ENCODE measurements at regions not wholly inside any gene's neighbourhood (a gene's known extent, or its start where the extent isn't known, plus 50 kb on each side); places are given as distances from the start of the nearest gene placed in this dataset.

DNA sequence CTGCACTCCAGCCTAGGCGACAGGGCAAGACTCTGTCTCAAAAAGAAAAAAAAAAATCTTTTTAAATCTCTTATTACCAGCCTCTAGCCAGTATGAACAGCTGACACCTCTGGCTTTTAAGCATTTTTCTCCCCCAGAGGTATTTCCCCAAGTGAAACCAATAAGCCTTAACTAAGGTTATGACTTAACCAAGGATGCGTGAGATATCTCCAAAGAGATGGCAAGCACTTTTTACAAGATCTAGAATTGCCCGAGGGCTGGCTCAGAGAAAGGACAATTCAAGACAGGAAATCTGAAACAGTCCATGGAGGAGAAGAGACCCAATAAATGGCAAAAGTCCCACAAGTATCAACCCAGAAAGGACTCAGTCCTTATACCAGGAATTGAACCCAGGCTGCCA, 362.1 kb downstream of the FOXO1 start:
- Mint-ChIP-seq H3K4me3 (ENCODE audit: unreplicated experiment) (no peak overlapping the region), H3K27ac (ENCODE audit: unreplicated experiment) (no peak overlapping the region), H3K4me1 (ENCODE audit: low read depth, unreplicated experiment) (peaks cover 26% of the 10 kb centered on the region), H3K36me3 (ENCODE audit: insufficient read depth, unreplicated experiment) (no peaks in the 10 kb centered on the region), H3K27me3 (ENCODE audit: insufficient read depth, unreplicated experiment) (no peaks in the 10 kb centered on the region), H3K9me3 (ENCODE audit: unreplicated experiment) (peaks cover 65% of the 10 kb centered on the region)
- BruUV-seq (replicated peaks), result no TSS peak
- no peaks in the 10 kb centered on the region for H3K27me3 ChIP-seq (replicated peaks; ENCODE audit: control insufficient read depth, insufficient read depth, low read length)
- no peak for DNase-seq
- intact Hi-C loops (cut with micrococcal nuclease; ENCODE audit: unreplicated experiment), result no loop called here
- TF ChIP-seq, protein P1, sequence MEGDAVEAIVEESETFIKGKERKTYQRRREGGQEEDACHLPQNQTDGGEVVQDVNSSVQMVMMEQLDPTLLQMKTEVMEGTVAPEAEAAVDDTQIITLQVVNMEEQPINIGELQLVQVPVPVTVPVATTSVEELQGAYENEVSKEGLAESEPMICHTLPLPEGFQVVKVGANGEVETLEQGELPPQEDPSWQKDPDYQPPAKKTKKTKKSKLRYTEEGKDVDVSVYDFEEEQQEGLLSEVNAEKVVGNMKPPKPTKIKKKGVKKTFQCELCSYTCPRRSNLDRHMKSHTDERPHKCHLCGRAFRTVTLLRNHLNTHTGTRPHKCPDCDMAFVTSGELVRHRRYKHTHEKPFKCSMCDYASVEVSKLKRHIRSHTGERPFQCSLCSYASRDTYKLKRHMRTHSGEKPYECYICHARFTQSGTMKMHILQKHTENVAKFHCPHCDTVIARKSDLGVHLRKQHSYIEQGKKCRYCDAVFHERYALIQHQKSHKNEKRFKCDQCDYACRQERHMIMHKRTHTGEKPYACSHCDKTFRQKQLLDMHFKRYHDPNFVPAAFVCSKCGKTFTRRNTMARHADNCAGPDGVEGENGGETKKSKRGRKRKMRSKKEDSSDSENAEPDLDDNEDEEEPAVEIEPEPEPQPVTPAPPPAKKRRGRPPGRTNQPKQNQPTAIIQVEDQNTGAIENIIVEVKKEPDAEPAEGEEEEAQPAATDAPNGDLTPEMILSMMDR (IDR thresholded peaks at IDR 0.05; ENCODE audit: insufficient read depth in 1 of 2, low read depth in 1 of 2, low read length in 1 of 2, severe bottlenecking in 1 of 2, unreplicated experiment in 1 of 2), result no peak
- ChIA-PET CTCF (interaction anchor here (0.8 kb wide), 1 partner anchor 240 kb away, joined by 4 read pairs; no protein-coding TSS in a partner anchor), POLR2A (no interaction called here)
- H3K9me3 ChIP-seq, result peaks cover 22% of the 10 kb centered on the region
- H3K4me3 ChIP-seq (ENCODE audit: low read depth, low read length), result no peak overlapping the region
- peaks cover 5% of the 10 kb centered on the region for H3K4me1 ChIP-seq
- H3K36me3 ChIP-seq (ENCODE audit: control insufficient read depth, insufficient read depth, low read length), result no peaks in the 10 kb centered on the region

DNA sequence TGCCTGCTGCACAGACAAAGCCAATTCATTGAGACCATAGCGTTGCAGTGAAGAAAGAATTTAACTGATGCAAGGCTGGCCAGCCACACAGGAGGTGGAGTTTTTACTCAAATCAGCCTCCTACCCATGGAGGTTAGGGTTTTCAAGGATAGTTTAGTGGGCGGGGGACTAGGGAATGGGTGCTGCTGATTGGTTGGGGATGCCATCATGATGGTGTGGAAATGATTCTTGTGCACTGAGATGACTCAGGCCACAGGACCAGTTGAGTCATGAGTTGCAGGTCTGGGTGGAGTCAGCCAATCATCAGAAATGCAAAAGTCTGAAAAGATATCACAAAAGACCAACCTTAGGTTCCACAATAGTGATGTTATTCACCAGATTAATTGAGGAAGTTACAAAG, 359.6 kb downstream of the FOXO1 start:
- CTCF ChIA-PET, result no interaction called here
- peaks cover 16% of the 10 kb centered on the region for H3K9me3 ChIP-seq

DNA sequence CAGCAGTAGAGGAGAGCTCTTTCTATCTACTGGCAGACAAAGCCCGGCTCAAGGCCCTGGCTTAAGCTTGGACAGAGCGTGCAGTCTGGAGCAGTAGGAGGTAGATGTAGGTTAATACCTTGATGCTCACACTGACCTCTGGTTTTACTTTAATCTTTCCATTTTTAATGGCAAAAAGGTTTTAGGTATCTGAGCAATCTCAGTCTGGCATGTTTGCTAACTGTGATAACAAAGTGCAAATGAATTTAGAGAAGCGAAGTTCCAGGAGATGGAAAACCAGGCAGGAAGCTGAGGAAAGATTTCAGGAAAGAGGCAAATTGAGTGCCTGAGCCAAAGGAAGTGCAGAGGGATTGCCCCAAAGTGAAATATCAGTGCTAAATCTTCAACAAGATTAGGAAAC, 356.6 kb downstream of the FOXO1 start:
- CTCF ChIA-PET, result interaction anchor here (0.6 kb wide), 1 partner anchor 29 kb away, joined by 12 read pairs; no protein-coding TSS in a partner anchor
- no TSS peak for BruUV-seq (replicated peaks)

More for the DNA sequence above, 359.6 kb downstream of the FOXO1 start:
- Mint-ChIP-seq H3K4me3 (ENCODE audit: unreplicated experiment) (no peak overlapping the region), H3K4me1 (ENCODE audit: low read depth, unreplicated experiment) (peaks cover 18% of the 10 kb centered on the region), H3K27me3 (ENCODE audit: insufficient read depth, unreplicated experiment) (no peaks in the 10 kb centered on the region), H3K9me3 (ENCODE audit: unreplicated experiment) (peaks cover 44% of the 10 kb centered on the region), H3K27ac (ENCODE audit: unreplicated experiment) (no peak overlapping the region), H3K36me3 (ENCODE audit: insufficient read depth, unreplicated experiment) (no peaks in the 10 kb centered on the region)
- POLR2A ChIA-PET, result no interaction called here
- TF ChIP-seq, protein P1 (IDR thresholded peaks at IDR 0.05; ENCODE audit: insufficient read depth in 1 of 2, low read depth in 1 of 2, low read length in 1 of 2, severe bottlenecking in 1 of 2, unreplicated experiment in 1 of 2), result no peak
- BruUV-seq (replicated peaks), result no TSS peak
- Histone ChIP-seq H3K4me3 (ENCODE audit: low read depth, low read length) (no peak overlapping the region), H3K36me3 (ENCODE audit: control insufficient read depth, insufficient read depth, low read length) (no peaks in the 10 kb centered on the region), H3K27me3 (replicated peaks; ENCODE audit: control insufficient read depth, insufficient read depth, low read length) (no peaks in the 10 kb centered on the region), H3K4me1 (peaks cover 10% of the 10 kb centered on the region)
- intact Hi-C loops (cut with micrococcal nuclease; ENCODE audit: unreplicated experiment), result loop anchor here (1.0 kb wide), 1 partner anchor 8 kb away; no protein-coding TSS in a partner anchor
- no peak for DNase-seq

More for the DNA sequence above, 356.6 kb downstream of the FOXO1 start:
- H3K27me3 ChIP-seq (replicated peaks; ENCODE audit: control insufficient read depth, insufficient read depth, low read length), result no peaks in the 10 kb centered on the region
- H3K4me1 ChIP-seq, result peaks cover 10% of the 10 kb centered on the region
- no peak overlapping the region for H3K27ac Mint-ChIP-seq (ENCODE audit: unreplicated experiment)
- H3K27me3 Mint-ChIP-seq (ENCODE audit: insufficient read depth, unreplicated experiment), result no peaks in the 10 kb centered on the region
- POLR2A ChIA-PET, result no interaction called here
- peaks cover 30% of the 10 kb centered on the region for H3K9me3 Mint-ChIP-seq (ENCODE audit: unreplicated experiment)
- H3K9me3 ChIP-seq, result peaks cover 4% of the 10 kb centered on the region
- intact Hi-C loops (cut with micrococcal nuclease; ENCODE audit: unreplicated experiment), result no loop called here
- H3K36me3 ChIP-seq (ENCODE audit: control insufficient read depth, insufficient read depth, low read length), result no peaks in the 10 kb centered on the region
- H3K4me3 ChIP-seq (ENCODE audit: low read depth, low read length), result no peak overlapping the region
- H3K36me3 Mint-ChIP-seq (ENCODE audit: insufficient read depth, unreplicated experiment), result no peaks in the 10 kb centered on the region
- no peak for DNase-seq
- peaks cover 18% of the 10 kb centered on the region for H3K4me1 Mint-ChIP-seq (ENCODE audit: low read depth, unreplicated experiment)
- H3K4me3 Mint-ChIP-seq (ENCODE audit: unreplicated experiment), result no peak overlapping the region
- TF ChIP-seq, protein P1 (IDR thresholded peaks at IDR 0.05; ENCODE audit: insufficient read depth in 1 of 2, low read depth in 1 of 2, low read length in 1 of 2, severe bottlenecking in 1 of 2, unreplicated experiment in 1 of 2), result no peak

All from Caco-2 (cell line).